ENCODE measurements at regions not wholly inside any gene's neighbourhood (a gene's known extent, or its start where the extent isn't known, plus 50 kb on each side); places are given as distances from the start of the nearest gene placed in this dataset.

GRCh38 chr6:144993870-144994269 lies 708.7 kb downstream of the UTRN start:
- FAIRE-seq, result no peak

GRCh38 chr6:144997996-144998395 lies 712.9 kb downstream of the UTRN start:
- FAIRE-seq, result no peak

GRCh38 chr6:144999127-144999526 lies 714.0 kb downstream of the UTRN start:
- no peak for FAIRE-seq

- FAIRE-seq, result no peak
These were observed 718.0 kb downstream of the UTRN start for GRCh38 chr6:145003145-145003544.

GRCh38 chr6:145006914-145007313 lies 721.8 kb downstream of the UTRN start:
- FAIRE-seq, result no peak

- no peak for FAIRE-seq
These were observed 723.6 kb downstream of the UTRN start for GRCh38 chr6:145008715-145009114.

GRCh38 chr6:145009711-145010110 lies 724.6 kb downstream of the UTRN start:
- FAIRE-seq, result no peak

- FAIRE-seq, result no peak
These were observed 723.2 kb downstream of the EPM2A start for GRCh38 chr6:145012039-145012662.

- FAIRE-seq, result no peak
These were observed 719.4 kb downstream of the EPM2A start for GRCh38 chr6:145015739-145016558.

GRCh38 chr6:145017051-145017450 lies 718.3 kb downstream of the EPM2A start:
- no peak for FAIRE-seq

GRCh38 chr6:145017516-145017915 lies 717.8 kb downstream of the EPM2A start:
- FAIRE-seq, result no peak

GRCh38 chr6:145018027-145018426 lies 717.3 kb downstream of the EPM2A start:
- no peak for FAIRE-seq

GRCh38 chr6:145020114-145020513 lies 715.2 kb downstream of the EPM2A start:
- FAIRE-seq, result no peak

- no peak for FAIRE-seq
These were observed 714.8 kb downstream of the EPM2A start for GRCh38 chr6:145020543-145020942.

- FAIRE-seq, result no peak
These were observed 713.0 kb downstream of the EPM2A start for GRCh38 chr6:145022199-145022796.

- no peak for FAIRE-seq
These were observed 712.1 kb downstream of the EPM2A start for GRCh38 chr6:145023116-145023726.

- FAIRE-seq, result no peak
These were observed 709.8 kb downstream of the EPM2A start for GRCh38 chr6:145025488-145025887.

GRCh38 chr6:145026267-145026679 lies 709.0 kb downstream of the EPM2A start:
- FAIRE-seq, result no peak

GRCh38 chr6:145028144-145028818 lies 707.0 kb downstream of the EPM2A start:
- no peak for FAIRE-seq

GRCh38 chr6:145031001-145031400 lies 704.3 kb downstream of the EPM2A start:
- no peak for FAIRE-seq

GRCh38 chr6:145031962-145032361 lies 703.4 kb downstream of the EPM2A start:
- FAIRE-seq, result no peak

GRCh38 chr6:145032562-145033145 lies 702.7 kb downstream of the EPM2A start:
- no peak for FAIRE-seq

GRCh38 chr6:145034664-145035063 lies 700.7 kb downstream of the EPM2A start:
- FAIRE-seq, result no peak

Data from colon (tissue), 2 donors.